ENCODE measurements at regions not wholly inside any gene's neighbourhood (a gene's known extent, or its start where the extent isn't known, plus 50 kb on each side); places are given as distances from the start of the nearest gene placed in this dataset.
A peak's percentile ranks its signal among the peaks of the same experiment; 100 is the strongest.

GRCh38 chr2:203811491-203812221, 55.9 kb upstream of the CTLA4 start (continued):
- TF ChIP-seq ZNF501 (CRISPR knock-in tag; IDR thresholded peaks at IDR 0.05) (0 out of 2 replicates have a peak, but pooled peaks have one; percentile 20), STAG1 (CRISPR knock-in tag; IDR thresholded peaks at IDR 0.05) (no peak), FOSL1 (CRISPR knock-in tag; IDR thresholded peaks at IDR 0.05; ENCODE audit: borderline replicate concordance) (0 out of 2 replicates have a peak, but pooled peaks have one; percentile 7), ZNF598 (CRISPR knock-in tag; IDR thresholded peaks at IDR 0.05; ENCODE audit: borderline replicate concordance) (0 out of 2 replicates have a peak, but pooled peaks have one; percentile 12), FOXA1 (IDR thresholded peaks at IDR 0.05) (no peak), FOXA1 (CRISPR knock-in tag; IDR thresholded peaks at IDR 0.05) (no peak), ZNF30 (CRISPR knock-in tag; IDR thresholded peaks at IDR 0.05) (no peak), ZNF567 (CRISPR knock-in tag; IDR thresholded peaks at IDR 0.05; ENCODE audit: borderline replicate concordance) (no peak), ATAD3A (CRISPR knock-in tag; IDR thresholded peaks at IDR 0.05) (no peak), ZNF274 (CRISPR knock-in tag; IDR thresholded peaks at IDR 0.05) (no peak), ZNF232 (CRISPR knock-in tag; IDR thresholded peaks at IDR 0.05; ENCODE audit: borderline replicate concordance) (no peak), ZNF547 (CRISPR knock-in tag; IDR thresholded peaks at IDR 0.05) (no peak), ZKSCAN8 (CRISPR knock-in tag; IDR thresholded peaks at IDR 0.05; ENCODE audit: borderline replicate concordance) (no peak), SP4 (CRISPR knock-in tag; IDR thresholded peaks at IDR 0.05) (no peak), ZFP62 (CRISPR knock-in tag; IDR thresholded peaks at IDR 0.05) (no peak), GZF1 (CRISPR knock-in tag; IDR thresholded peaks at IDR 0.05) (no peak), MIER3 (CRISPR knock-in tag; IDR thresholded peaks at IDR 0.05; ENCODE audit: borderline replicate concordance) (0 out of 2 replicates have a peak, but pooled peaks have one; percentile 44), DZIP1 (CRISPR knock-in tag; IDR thresholded peaks at IDR 0.05) (no peak), ZNF687 (CRISPR knock-in tag; IDR thresholded peaks at IDR 0.05) (peak; percentile 67), SRSF1 (optimal IDR thresholded peaks at IDR 0.05; ENCODE audit: low read depth, low read length) (no peak), ZNF383 (CRISPR knock-in tag; IDR thresholded peaks at IDR 0.05; ENCODE audit: borderline replicate concordance) (no peak), ZBTB21 (CRISPR knock-in tag; IDR thresholded peaks at IDR 0.05) (peak; percentile 54; the same call in 1 of the 2 replicates)
- TF ChIP-seq, protein P1, sequence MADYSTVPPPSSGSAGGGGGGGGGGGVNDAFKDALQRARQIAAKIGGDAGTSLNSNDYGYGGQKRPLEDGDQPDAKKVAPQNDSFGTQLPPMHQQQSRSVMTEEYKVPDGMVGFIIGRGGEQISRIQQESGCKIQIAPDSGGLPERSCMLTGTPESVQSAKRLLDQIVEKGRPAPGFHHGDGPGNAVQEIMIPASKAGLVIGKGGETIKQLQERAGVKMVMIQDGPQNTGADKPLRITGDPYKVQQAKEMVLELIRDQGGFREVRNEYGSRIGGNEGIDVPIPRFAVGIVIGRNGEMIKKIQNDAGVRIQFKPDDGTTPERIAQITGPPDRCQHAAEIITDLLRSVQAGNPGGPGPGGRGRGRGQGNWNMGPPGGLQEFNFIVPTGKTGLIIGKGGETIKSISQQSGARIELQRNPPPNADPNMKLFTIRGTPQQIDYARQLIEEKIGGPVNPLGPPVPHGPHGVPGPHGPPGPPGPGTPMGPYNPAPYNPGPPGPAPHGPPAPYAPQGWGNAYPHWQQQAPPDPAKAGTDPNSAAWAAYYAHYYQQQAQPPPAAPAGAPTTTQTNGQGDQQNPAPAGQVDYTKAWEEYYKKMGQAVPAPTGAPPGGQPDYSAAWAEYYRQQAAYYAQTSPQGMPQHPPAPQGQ (CRISPR knock-in tag; IDR thresholded peaks at IDR 0.05; ENCODE audit: borderline replicate concordance) = no peak

Measured in HepG2 (cell line).